ENCODE measurements at regions not wholly inside any gene's neighbourhood (a gene's known extent, or its start where the extent isn't known, plus 50 kb on each side); places are given as distances from the start of the nearest gene placed in this dataset.

DNA sequence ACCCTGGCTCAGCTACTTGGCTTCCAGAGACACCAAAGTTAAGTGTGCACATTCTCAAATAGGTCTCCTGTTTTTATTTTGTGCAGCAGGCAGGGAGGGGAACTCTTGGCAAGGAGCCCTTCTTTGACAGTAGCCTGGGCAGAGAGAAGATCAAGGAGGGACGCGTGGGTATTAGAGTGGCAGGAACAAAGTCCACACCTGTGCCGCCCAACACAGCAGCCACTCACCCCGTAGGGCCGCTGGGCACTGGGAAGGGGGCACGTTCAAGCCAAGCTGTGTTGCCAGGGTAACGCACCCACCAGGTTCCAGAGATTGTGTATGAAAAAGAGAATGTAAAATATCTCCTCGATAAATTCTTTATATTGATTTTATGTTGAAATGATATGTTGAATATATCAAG is 229.3 kb upstream of the AGAP1 start:
- Mint-ChIP-seq H3K4me1 (ENCODE audit: low read depth, unreplicated experiment) (peaks cover 6% of the 10 kb centered on the region), H3K36me3 (ENCODE audit: unreplicated experiment) (peaks cover 10% of the 10 kb centered on the region), H3K4me3 (ENCODE audit: unreplicated experiment) (no peak overlapping the region), H3K27me3 (ENCODE audit: unreplicated experiment) (peaks cover 9% of the 10 kb centered on the region), H3K9me3 (ENCODE audit: unreplicated experiment) (no peaks in the 10 kb centered on the region), H3K27ac (ENCODE audit: unreplicated experiment) (no peak overlapping the region)
- DNase-seq = no peak
- TF ChIP-seq, protein P1, sequence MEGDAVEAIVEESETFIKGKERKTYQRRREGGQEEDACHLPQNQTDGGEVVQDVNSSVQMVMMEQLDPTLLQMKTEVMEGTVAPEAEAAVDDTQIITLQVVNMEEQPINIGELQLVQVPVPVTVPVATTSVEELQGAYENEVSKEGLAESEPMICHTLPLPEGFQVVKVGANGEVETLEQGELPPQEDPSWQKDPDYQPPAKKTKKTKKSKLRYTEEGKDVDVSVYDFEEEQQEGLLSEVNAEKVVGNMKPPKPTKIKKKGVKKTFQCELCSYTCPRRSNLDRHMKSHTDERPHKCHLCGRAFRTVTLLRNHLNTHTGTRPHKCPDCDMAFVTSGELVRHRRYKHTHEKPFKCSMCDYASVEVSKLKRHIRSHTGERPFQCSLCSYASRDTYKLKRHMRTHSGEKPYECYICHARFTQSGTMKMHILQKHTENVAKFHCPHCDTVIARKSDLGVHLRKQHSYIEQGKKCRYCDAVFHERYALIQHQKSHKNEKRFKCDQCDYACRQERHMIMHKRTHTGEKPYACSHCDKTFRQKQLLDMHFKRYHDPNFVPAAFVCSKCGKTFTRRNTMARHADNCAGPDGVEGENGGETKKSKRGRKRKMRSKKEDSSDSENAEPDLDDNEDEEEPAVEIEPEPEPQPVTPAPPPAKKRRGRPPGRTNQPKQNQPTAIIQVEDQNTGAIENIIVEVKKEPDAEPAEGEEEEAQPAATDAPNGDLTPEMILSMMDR (IDR thresholded peaks at IDR 0.05; ENCODE audit: partially characterized antibody, unreplicated experiment) = no peak

DNA sequence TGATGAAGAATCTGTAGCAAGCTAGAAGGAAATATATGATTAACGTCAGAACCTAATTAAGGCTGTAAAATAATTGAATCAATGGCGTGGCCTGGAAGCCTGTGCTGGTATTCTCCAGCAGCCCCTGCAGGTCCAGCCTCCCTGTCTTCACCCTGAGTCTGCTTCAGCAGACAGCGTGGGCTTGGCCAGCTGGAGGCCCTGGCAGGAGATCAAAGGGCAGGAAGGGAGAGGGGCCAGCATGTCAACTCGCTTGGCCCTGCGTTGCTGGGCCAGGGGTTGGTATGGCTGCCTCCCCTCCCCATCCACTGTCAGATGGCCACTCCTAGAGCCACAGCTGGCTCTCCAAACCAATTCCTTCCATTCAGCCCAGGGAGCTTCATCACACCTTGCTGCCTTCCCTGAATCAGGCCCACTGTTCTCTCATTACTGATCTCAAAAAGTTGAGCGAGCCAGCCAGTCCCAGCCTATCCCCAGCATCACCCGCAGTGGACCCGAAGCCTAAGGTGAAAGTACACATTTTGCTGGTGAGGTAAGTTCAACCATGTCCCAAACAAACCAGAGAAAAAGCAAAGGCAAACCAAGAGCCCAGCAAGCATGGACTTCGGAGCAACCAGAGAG is 228.4 kb upstream of the AGAP1 start:
- Mint-ChIP-seq H3K4me3 (ENCODE audit: unreplicated experiment) (no peak overlapping the region), H3K27ac (ENCODE audit: unreplicated experiment) (no peak overlapping the region), H3K9me3 (ENCODE audit: unreplicated experiment) (no peaks in the 10 kb centered on the region), H3K36me3 (ENCODE audit: unreplicated experiment) (peaks cover 10% of the 10 kb centered on the region), H3K4me1 (ENCODE audit: low read depth, unreplicated experiment) (peaks cover 6% of the 10 kb centered on the region), H3K27me3 (ENCODE audit: unreplicated experiment) (peaks cover 9% of the 10 kb centered on the region)
- no peak for DNase-seq
- TF ChIP-seq, protein P1 (IDR thresholded peaks at IDR 0.05; ENCODE audit: partially characterized antibody, unreplicated experiment) = no peak

DNA sequence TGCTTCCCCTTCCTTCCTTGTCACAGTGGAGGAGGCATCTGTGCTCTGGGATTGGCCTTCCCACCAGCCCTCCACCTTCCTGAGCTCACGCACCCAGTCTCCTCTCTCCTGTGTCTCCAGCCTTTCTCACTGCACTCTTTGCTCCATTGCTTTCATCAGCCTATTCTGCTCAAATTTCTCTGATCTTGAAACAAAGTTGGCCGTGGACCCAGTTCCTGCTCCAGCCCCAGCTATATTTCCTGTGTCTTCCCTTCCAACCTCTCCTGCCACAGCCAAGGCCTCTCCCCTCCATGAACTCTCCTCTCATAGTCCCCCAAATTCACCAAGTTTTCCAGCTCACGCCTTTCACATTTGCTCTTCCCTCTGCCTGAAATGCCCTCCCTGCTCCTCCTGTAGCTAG is 226.6 kb upstream of the AGAP1 start:
- Mint-ChIP-seq H3K36me3 (ENCODE audit: unreplicated experiment) (peaks cover 10% of the 10 kb centered on the region), H3K4me1 (ENCODE audit: low read depth, unreplicated experiment) (peaks cover 6% of the 10 kb centered on the region), H3K27ac (ENCODE audit: unreplicated experiment) (no peak overlapping the region)

DNA sequence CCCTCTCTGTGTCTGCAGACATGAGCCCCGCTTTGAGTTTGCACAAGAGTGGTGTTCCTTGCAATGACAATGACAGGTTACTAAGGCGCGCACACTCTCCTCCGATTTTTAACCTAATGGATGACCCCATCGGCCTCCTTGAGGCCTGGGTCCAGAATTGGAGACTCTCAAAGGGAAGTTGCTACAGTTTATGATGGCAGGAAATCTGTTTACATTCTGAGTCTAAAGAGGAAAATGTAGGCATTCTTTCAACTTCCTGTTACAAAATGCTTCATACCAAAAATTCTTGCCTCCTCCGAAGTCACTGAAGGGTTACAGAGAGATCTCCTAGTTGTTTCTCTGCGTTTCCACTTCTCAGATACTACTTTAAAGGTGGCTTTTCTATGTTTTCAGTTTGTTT is 225.3 kb upstream of the AGAP1 start:
- Mint-ChIP-seq H3K4me1 (ENCODE audit: low read depth, unreplicated experiment) (peaks cover 4% of the 10 kb centered on the region), H3K36me3 (ENCODE audit: unreplicated experiment) (peaks cover 10% of the 10 kb centered on the region), H3K27me3 (ENCODE audit: unreplicated experiment) (peaks cover 7% of the 10 kb centered on the region), H3K27ac (ENCODE audit: unreplicated experiment) (no peak overlapping the region), H3K4me3 (ENCODE audit: unreplicated experiment) (no peak overlapping the region), H3K9me3 (ENCODE audit: unreplicated experiment) (no peaks in the 10 kb centered on the region)
- DNase-seq = no peak
- TF ChIP-seq, protein P1 (IDR thresholded peaks at IDR 0.05; ENCODE audit: partially characterized antibody, unreplicated experiment) = no peak

More for the DNA sequence above, 226.6 kb upstream of the AGAP1 start:
- TF ChIP-seq, protein P1 (IDR thresholded peaks at IDR 0.05; ENCODE audit: partially characterized antibody, unreplicated experiment) = no peak
- Mint-ChIP-seq H3K4me3 (ENCODE audit: unreplicated experiment) (peak overlapping the region; percentile 5), H3K9me3 (ENCODE audit: unreplicated experiment) (no peaks in the 10 kb centered on the region), H3K27me3 (ENCODE audit: unreplicated experiment) (peaks cover 7% of the 10 kb centered on the region)
- no peak for DNase-seq

DNA sequence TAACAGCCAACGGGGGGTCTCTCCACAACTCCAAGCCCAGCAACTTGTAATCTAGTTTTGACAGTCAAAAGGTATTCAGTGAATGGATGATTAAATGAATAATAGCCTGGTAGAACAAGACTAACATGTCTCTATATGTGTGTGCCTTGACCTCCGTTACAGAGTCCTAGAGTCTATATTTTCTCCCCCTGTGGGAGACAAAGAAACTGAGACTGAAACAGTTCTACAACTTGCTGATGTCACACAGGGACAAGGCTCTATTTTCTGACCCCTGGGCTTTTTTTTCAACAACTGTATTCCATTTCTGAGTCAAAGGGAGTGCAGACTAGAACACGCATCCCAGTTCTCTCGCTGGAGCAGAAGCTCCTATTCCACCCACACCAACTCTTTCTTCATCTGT is 223.6 kb upstream of the AGAP1 start:
- H3K4me1 Mint-ChIP-seq (ENCODE audit: low read depth, unreplicated experiment) = peaks cover 2% of the 10 kb centered on the region
- H3K9me3 Mint-ChIP-seq (ENCODE audit: unreplicated experiment) = no peaks in the 10 kb centered on the region
- no peak overlapping the region for H3K4me3 Mint-ChIP-seq (ENCODE audit: unreplicated experiment)
- peaks cover 19% of the 10 kb centered on the region for H3K36me3 Mint-ChIP-seq (ENCODE audit: unreplicated experiment)
- no peak for DNase-seq
- H3K27me3 Mint-ChIP-seq (ENCODE audit: unreplicated experiment) = peaks cover 7% of the 10 kb centered on the region
- TF ChIP-seq, protein P1 (IDR thresholded peaks at IDR 0.05; ENCODE audit: partially characterized antibody, unreplicated experiment) = no peak
- H3K27ac Mint-ChIP-seq (ENCODE audit: unreplicated experiment) = no peak overlapping the region
